Peyer's patch (tissue), 4 donors: ENCODE measurements at regions not wholly inside any gene's neighbourhood (a gene's known extent, or its start where the extent isn't known, plus 50 kb on each side); places are given as distances from the start of the nearest gene placed in this dataset.

Experiments
- DNase-seq, 3 donors: peaks; one replicate each; pipeline ENCODE4 v3.0.0-alpha.2; 2017 to 2019
- H3K27ac ChIP-seq, 4 donors: fragments of 200-600 bp; sonication (generic); one replicate each; pipeline ENCODE4 v1.5.1; 2016 to 2019
- H3K27me3 ChIP-seq, 2 donors: fragments of 200-600 bp; sonication (generic); one replicate each; pipeline ENCODE4 v1.5.1; 2019
- H3K36me3 ChIP-seq, 3 donors: fragments of 200-600 bp; sonication (generic); one replicate each; pipeline ENCODE4 v1.5.1; 2016 to 2019
- H3K4me1 ChIP-seq, 4 donors: fragments of 200-600 bp; sonication (generic); one replicate each; pipeline ENCODE4 v1.5.1; 2016 to 2019
- H3K4me3 ChIP-seq, 4 donors: fragments of 200-600 bp; sonication (generic); 1 replicate in 3 of 4; 2 replicates in 1 of 4; pipeline ENCODE4 v1.5.1; 2016 to 2019; ENCODE audit warnings: mild to moderate bottlenecking in 1 of 4
- H3K9me3 ChIP-seq, 4 donors: fragments of 200-600 bp; sonication (generic); one replicate each; pipeline ENCODE4 v1.5.1; 2016 to 2019; ENCODE audit warnings: mild to moderate bottlenecking in 1 of 4
- CTCF ChIP-seq, 6 experiments: fragments of 450-650 bp in 4 of 6; fragments of 200-600 bp in 2 of 6; sonication (generic) in 1 of 6; IDR thresholded peaks; one replicate each; pipeline ENCODE4 v1.5.1; 2017 to 2019; ENCODE audit warnings: antibody characterized with exemption in 6 of 6, mild to moderate bottlenecking in 3 of 6, moderate library complexity in 1 of 6
- POLR2A ChIP-seq, 2 donors: fragments of 450-650 bp; IDR thresholded peaks; one replicate each; pipeline ENCODE4 v1.5.1; 2017; ENCODE audit warnings: antibody characterized with exemption in 2 of 2, mild to moderate bottlenecking in 2 of 2, moderate library complexity in 2 of 2

DNA sequence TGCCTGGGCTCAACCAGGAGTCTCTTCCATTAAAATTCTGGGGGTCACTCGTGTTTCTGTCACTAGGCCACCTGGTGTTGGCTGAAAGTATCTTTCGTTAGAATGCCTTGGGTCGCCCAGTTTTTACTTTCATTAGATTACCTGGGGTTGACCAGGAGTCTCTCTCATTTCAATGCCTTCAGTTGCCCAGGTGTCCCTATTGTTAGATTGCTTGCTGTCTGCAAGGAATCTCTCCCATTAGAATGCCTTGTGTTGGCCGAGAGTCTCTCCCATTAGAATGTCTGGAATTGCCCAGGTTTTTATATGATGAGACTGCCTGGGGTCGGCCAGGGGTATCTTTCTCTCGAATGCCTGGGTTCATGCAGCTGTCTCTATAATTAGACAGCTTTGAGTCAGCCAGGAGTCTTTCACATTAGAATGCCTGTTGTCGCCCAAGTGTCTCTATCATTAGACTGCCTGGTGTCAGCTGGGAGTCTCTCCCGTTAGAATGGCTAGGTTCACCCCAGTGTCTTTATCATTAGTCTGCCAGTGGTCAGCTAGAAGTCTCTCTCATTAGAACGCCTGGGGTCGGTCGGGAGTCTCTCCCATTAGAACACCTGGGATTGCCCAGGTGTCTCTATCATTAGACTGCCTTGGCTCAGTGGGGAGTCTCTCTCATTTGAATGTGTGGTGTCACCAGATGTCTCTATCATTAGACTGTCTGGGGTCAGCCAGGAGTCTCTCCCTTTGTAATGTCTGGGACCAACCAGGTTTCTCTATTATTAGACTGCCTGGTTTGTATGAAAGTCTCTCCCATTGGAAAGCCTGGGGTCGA, 1446.8 kb downstream of the UQCRFS1 start:
- DNase-seq: no peak
- H3K4me3 ChIP-seq: no peak overlapping the region

DNA sequence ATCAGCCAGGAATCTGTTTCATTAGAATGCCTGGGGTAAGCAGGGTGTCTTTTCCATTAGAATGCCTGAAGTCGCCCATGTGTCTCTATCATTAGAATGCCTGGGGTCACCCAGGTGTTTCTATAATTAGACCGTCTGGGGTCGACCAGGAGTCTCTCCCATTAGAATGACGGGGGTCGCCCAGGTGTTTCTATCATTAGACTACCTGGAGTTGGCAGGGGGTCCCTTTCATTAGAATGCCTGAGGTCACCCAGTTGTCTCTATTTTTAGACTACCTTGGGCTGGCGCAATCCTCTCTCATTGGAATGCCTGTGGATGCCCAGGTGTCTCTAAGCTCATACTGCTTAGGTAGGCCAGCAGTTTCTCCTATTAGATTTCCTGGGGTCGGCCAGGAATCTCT, 1447.6 kb downstream of the UQCRFS1 start:
- no peaks in the 10 kb centered on the region for H3K27me3 ChIP-seq
- no peak overlapping the region for H3K4me3 ChIP-seq
- peaks cover 0 to 47% (median 6%) of the 10 kb centered on the region in 4 donors for H3K9me3 ChIP-seq
- no peak for TF ChIP-seq CTCF (IDR thresholded peaks at IDR 0.05)
- TF ChIP-seq POLR2A (IDR thresholded peaks at IDR 0.05): no peak
- H3K4me1 ChIP-seq: no peaks in the 10 kb centered on the region
- no peak overlapping the region for H3K27ac ChIP-seq
- no peak for DNase-seq
- H3K36me3 ChIP-seq: no peaks in the 10 kb centered on the region

More for the DNA sequence above, 1446.8 kb downstream of the UQCRFS1 start:
- TF ChIP-seq CTCF (IDR thresholded peaks at IDR 0.05) (no peak), POLR2A (IDR thresholded peaks at IDR 0.05) (no peak)
- H3K36me3 ChIP-seq: no peaks in the 10 kb centered on the region
- peaks cover 0 to 53% (median 9%) of the 10 kb centered on the region in 4 donors for H3K9me3 ChIP-seq
- H3K27me3 ChIP-seq: no peaks in the 10 kb centered on the region
- no peaks in the 10 kb centered on the region for H3K4me1 ChIP-seq
- H3K27ac ChIP-seq: no peak overlapping the region

DNA sequence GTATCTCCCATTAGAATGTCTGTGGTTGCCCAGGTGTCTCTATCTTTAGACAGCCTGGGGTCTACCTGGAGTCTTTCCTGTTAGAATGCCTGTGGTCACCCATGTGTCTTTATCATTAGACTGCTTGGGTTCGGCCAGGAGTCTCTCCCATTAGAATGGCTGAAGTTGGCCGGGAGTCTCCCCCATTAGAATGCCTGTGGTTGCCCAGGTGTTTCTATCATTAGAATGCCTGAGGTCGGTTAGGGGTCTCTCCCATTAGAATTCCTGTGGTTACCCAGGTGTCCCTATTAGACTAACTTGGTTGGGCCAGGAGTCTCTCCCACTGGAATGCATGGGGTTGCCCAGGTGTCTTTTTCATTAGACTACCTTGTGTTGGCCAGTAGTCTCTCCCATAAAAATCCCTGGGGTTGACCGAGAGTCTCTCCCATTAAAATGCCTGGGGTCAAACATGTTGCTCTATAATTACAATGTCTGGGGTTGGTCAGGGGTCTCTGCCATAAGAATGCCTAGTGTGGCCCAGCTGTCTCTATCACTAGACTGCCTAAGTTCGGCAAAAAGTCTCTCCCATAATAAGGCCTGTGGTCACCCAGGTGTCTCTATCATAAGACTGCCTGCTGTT, 1448.7 kb downstream of the UQCRFS1 start:
- H3K4me1 ChIP-seq: no peaks in the 10 kb centered on the region
- H3K27me3 ChIP-seq: no peaks in the 10 kb centered on the region
- no peak for TF ChIP-seq POLR2A (IDR thresholded peaks at IDR 0.05)
- TF ChIP-seq CTCF (IDR thresholded peaks at IDR 0.05): no peak
- H3K36me3 ChIP-seq: no peaks in the 10 kb centered on the region
- H3K4me3 ChIP-seq: no peak overlapping the region
- H3K27ac ChIP-seq: no peak overlapping the region
- DNase-seq: no peak
- peaks cover 0 to 46% (median 6%) of the 10 kb centered on the region in 4 donors for H3K9me3 ChIP-seq

DNA sequence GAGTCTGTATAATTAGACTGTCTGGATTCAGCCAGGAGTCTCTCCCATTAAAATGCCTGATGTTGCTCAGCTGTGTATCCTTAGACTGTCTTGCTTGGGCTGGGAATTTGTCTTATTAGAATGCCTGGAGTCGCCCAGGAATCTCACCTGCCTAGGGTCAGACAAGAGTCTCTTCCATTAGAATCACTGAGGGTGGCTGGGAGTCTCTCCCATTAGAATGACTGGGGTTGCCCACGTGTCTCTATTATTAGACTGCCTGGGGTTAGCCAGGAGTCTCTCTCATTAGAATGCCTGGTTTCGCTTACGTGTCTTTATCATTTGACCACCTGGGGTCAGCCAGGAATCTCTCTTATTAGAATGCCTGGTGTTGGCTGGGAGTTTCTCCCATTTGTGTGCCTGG, 1450.0 kb downstream of the UQCRFS1 start:
- DNase-seq: no peak
- Histone ChIP-seq H3K27me3 (no peaks in the 10 kb centered on the region), H3K27ac (no peak overlapping the region), H3K9me3 (peaks cover 0 to 41% (median 4%) of the 10 kb centered on the region in 4 donors), H3K4me1 (no peaks in the 10 kb centered on the region), H3K4me3 (no peak overlapping the region), H3K36me3 (no peaks in the 10 kb centered on the region)
- TF ChIP-seq POLR2A (IDR thresholded peaks at IDR 0.05): no peak
- TF ChIP-seq CTCF (IDR thresholded peaks at IDR 0.05): no peak

- peaks cover 0 to 18% (median under 1%) of the 10 kb centered on the region in 4 donors for H3K9me3 ChIP-seq
- H3K4me1 ChIP-seq: no peaks in the 10 kb centered on the region
- no peak for DNase-seq
- no peaks in the 10 kb centered on the region for H3K27me3 ChIP-seq
- H3K4me3 ChIP-seq: no peak overlapping the region
- H3K27ac ChIP-seq: no peak overlapping the region
- no peaks in the 10 kb centered on the region for H3K36me3 ChIP-seq
- no peak for TF ChIP-seq CTCF (IDR thresholded peaks at IDR 0.05)
- no peak for TF ChIP-seq POLR2A (IDR thresholded peaks at IDR 0.05)
These were observed 1453.1 kb downstream of the UQCRFS1 start for GRCh38 chr19:27759896-27760295.
